Embryonic facial prominence (tissue), 1 donor: ENCODE measurements at regions not wholly inside any gene's neighbourhood (a gene's known extent, or its start where the extent isn't known, plus 50 kb on each side); places are given as distances from the start of the nearest gene placed in this dataset.
"Not testable (repeated sequence)": the region's sequence is repeated elsewhere in the genome, so short reads cannot be mapped to it uniquely, and the experiment has no call there.

Source experiments
- DNase-seq: peaks from one replicate; pipeline ENCODE4 v3.0.0-alpha.2; 2016; ENCODE audit errors: extremely low spot score

DNA sequence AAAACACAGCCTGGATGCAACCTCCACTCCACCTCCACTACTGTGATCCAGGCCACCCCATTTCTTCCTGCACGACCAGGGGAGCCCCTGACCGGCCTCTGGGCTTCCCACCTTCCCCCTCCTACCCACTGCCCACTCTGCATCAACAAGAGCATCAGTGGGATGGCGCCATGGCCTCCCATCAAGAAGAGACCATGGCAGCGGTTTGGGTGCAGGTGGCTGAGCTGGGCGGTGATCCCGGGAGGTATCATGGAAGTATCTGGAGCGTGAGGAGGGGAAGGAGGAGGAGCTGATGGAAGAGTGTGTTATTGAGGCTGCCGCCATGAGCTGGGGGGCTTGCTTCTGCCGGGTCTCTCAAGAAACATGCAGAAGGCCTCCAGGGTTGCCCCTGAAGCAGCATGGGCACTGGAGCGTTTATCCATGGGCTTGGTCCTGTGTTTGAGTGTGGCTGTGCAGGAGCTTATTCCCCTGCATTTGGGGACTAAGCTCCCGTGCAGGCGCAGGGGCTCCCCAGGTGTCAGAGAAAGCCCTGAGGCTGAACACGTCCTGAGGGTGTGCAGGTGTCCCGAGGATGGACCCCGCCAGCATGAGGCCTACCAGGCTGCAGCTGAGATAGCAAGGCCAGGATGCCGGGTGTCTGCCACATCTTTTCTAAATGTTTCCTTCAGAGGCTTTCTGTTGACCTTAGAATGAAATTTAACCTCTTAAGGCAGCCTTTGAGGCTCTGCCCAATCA lies 99.2 kb upstream of the PCBD1 start:
- no peak for DNase-seq

GRCh38 chr10:70990156-70990555 lies 101.8 kb upstream of the PCBD1 start:
- DNase-seq: not testable (repeated sequence)

DNA sequence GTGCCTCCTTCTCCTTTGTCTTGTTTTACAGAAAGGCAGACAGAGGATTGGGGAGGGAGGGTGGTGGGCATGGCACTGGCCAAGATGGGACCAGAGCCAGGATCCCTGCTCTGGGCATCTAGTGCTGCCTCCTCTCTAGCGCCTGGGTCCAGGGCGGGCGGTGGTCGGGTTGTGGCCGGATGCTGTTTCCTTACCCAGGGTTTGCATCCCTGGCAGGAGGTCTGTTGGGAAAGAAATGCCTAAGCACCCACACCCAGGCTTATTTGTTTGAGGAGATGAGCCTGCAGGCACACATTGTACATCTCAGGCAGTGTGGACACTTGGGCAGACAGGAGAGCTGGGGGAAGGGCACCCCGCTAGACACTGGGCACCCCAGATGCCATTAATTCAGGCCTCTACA lies 102.3 kb upstream of the PCBD1 start:
- no peak for DNase-seq

DNA sequence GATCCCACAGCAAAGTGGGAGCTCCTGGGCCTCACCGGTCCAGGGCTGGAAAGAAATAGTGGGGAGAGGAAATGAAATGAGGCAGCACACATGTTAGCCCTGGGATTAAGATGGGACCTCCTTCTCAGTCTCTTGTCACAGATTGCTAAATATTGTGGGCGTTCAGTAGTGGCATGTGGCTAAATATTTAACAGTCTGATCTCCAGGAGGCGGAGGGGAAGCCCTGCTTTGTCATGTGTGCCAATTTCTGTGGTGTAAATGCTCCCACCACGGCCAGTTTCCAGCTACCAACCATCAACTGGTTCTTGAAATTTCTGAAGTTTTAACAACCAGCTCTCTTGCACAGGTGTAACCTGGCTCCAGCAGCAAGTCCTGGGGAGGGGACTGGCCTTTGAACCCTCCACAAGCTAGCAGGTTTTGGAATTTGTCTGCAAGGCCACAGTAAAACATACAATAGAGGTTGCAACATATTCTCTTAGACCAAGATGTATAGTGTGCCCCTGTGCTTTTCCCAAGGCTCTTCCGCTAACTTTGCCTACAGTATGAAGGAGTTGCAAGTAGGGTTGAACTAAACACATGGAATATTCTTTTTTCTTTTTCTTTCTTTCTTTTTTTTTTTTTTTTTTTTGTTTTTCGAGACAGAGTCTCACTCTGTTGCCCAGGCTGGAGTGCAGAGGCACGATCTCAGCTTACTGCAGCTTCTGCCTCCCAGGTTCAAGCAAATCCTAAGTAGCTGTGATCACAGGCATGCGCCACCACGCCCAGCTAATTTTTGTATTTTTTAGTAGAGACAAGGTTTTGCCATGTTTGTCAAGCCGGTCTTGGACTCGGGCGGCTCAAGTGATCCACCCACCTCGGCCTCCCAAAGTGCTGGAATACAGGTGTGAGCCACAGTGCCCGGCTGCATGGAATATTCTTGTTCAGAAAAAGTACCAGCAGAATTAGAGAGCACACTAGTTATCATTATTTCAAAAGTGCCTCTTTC lies 103.1 kb upstream of the PCBD1 start:
- no peak for DNase-seq

GRCh38 chr10:70992436-70992835 lies 104.1 kb upstream of the PCBD1 start:
- DNase-seq: no peak

GRCh38 chr10:70993051-70993450 lies 104.7 kb upstream of the PCBD1 start:
- DNase-seq: no peak

- DNase-seq: no peak
These were observed 108.2 kb upstream of the PCBD1 start for GRCh38 chr10:70996549-70996948.

DNA sequence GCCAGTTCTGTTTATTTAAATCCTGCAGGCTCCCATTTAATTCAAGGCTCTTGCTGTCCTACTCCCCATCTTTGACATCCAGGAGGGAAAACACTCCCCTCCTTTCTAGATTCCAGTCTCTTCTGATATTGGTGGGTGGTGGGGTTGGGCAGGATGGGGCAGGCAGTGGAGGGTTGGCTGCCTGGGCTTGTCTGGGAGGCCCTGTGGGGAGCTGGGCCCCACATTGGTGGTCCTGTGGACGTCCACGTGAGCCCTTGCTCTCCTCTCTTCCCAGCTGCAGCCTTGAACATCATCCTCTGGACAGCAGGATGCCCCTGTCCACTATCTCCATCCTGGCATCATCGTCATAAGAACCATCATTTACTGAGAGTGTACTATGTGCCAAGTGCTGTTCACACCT lies 108.9 kb upstream of the PCBD1 start:
- no peak for DNase-seq

GRCh38 chr10:70998086-70998485 lies 109.7 kb upstream of the PCBD1 start:
- DNase-seq: no peak

GRCh38 chr10:71001470-71001869 lies 113.1 kb upstream of the PCBD1 start:
- DNase-seq: no peak

DNA sequence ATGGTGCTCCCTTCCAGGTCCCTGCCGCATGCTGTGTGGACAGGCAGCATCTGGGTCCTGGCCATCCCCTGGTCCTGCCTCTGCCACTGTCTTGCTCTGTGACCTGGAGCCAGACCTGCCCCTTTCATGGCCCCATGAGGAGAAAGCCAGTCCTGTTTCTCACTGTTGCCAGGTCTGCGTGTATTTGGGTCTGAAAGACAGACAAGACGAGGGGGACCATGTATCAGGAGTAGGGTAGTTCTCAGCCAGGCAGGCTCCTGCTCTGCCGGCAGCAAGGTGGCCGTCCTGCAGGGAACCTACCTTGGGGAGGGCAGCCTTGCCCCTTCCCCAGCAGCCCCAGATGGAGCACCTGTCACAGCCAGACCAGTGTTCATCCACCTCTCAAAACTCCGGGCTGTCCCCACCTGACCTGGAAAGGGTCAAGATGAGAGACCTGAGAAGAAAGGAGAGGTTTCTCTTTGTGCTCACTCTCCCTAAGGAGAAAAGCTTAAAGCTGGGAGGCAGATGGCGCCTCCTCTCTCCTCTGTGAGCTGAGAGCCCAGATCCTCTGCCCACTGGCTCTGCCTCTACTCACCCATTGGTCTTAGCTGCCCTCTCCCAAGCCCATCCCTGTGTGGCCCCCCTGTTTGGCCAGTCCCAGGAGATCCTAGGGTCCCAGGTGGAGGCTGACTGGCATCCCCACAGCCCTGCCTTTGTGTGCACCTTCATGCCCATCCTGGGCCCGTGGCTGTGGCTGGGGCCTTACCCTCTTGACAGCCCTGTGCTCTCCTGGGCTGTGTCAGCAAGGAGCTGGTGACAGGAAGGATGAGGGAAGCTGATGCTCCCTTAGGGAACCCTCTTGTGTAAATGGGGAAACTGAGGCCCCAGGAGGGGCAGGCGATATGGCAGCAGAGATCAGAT lies 116.1 kb upstream of the PCBD1 start:
- no peak for DNase-seq

GRCh38 chr10:71005337-71006305 lies 117.3 kb upstream of the PCBD1 start:
- DNase-seq: no peak

GRCh38 chr10:71006506-71006905 lies 118.1 kb upstream of the PCBD1 start:
- DNase-seq: no peak

GRCh38 chr10:71007516-71007915 lies 119.2 kb upstream of the PCBD1 start:
- DNase-seq: no peak

GRCh38 chr10:71008150-71008549 lies 119.8 kb upstream of the PCBD1 start:
- no peak for DNase-seq

DNA sequence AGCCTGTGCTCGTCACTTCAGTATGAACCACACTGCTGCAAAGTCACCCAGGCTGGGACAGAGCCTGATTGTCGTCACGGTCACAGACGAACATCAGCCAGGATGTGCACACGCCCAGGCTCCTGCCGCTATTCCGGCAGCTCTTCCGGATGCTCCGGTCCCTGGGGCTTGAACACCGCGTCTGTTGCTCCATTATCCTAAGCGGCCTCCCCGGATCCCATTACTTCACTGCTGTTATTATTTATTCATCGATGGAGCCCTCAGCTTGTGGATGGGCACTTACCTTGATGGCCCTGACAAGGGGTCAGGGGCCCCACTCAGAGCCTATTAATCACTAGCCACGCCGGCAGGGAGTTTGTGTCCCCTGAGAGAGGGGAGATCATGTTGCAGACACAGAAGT lies 120.8 kb upstream of the PCBD1 start:
- DNase-seq: no peak

DNA sequence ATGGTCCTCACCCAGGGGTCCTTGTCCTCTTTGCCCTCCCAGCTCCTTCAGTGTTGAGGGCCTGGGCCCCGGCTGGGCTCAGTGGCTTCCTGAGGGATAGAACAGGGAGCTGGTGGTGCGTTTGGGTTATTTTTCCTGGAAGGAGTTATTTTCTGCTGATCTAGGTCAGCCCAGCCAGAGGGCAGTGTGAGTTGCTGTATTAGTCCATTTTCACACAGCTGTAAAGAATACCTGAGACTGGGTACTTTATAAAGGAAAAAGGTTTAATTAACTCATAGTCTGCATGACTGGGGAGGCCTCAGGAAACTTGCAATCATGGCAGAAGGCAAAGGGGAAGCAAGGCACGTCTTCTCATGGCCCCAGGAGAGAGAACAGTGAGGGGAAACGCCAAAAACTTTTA lies 122.4 kb upstream of the PCBD1 start:
- DNase-seq: no peak

- DNase-seq: no peak
These were observed 122.8 kb upstream of the PCBD1 start for GRCh38 chr10:71011141-71011540.

- no peak for DNase-seq
These were observed 125.8 kb upstream of the PCBD1 start for GRCh38 chr10:71014021-71014805.

GRCh38 chr10:71015674-71016073 lies 127.3 kb upstream of the PCBD1 start:
- no peak for DNase-seq
